Fibroblast of the conjunctiva (primary cell): ENCODE measurements at regions not wholly inside any gene's neighbourhood (a gene's known extent, or its start where the extent isn't known, plus 50 kb on each side); places are given as distances from the start of the nearest gene placed in this dataset.
A peak's percentile ranks its signal among the peaks of the same experiment; 100 is the strongest.
"Not testable (repeated sequence)": the region's sequence is repeated elsewhere in the genome, so short reads cannot be mapped to it uniquely, and the experiment has no call there.

Source experiments
- DNase-seq: peaks from one replicate; pipeline ENCODE4 v3.0.0-alpha.2; 2010; ENCODE audit warnings: low read depth

GRCh38 chr4:128758314-128758922, 51.1 kb upstream of the JADE1 start:
- DNase-seq, result no peak

- no peak for DNase-seq
These were observed 51.8 kb upstream of the JADE1 start for GRCh38 chr4:128757712-128758111.

- no peak for DNase-seq
These were observed 58.1 kb upstream of the JADE1 start for GRCh38 chr4:128751354-128751753.

- not testable (repeated sequence) for DNase-seq
These were observed 67.8 kb upstream of the JADE1 start for GRCh38 chr4:128741748-128742147.

DNA sequence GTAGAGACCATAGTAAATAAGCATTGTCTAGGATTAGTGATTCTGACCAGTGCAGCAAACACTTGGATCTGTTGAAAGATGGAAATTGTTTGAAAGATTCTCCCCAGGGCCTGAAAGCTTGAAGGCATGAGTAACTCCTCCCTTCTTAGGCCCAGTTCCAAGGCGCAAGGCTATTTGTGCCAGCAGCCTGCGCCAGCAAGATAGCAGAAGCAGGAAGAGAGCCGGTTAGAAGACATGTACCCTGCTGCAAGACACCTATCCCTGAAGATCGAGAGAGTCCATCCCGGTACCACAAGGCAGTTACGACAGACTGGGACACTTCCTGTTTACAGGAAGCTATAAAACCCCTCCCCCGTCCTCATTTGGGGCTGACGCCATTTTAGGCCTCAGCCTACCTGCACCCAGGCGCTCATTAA, 72.4 kb upstream of the JADE1 start:
- DNase-seq, result no peak

DNA sequence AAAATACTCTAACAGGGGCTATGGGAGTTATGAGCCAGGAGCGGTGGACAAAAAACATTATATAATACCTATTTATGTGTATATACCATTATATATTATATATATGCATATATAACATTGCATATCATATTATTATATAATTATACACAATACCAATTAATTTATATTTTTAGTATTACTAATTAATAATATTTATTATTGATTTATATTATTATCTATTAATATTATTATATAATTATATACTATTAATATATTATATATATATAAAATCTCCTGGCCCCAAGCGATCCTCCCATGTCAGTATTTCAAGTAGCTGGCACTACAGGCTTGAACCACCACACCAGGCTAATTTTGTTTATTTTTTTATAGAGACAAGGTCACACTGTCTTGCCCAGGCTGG, 73.8 kb upstream of the JADE1 start:
- no peak for DNase-seq

- DNase-seq, result no peak
These were observed 81.3 kb upstream of the JADE1 start for GRCh38 chr4:128728190-128728589.

DNA sequence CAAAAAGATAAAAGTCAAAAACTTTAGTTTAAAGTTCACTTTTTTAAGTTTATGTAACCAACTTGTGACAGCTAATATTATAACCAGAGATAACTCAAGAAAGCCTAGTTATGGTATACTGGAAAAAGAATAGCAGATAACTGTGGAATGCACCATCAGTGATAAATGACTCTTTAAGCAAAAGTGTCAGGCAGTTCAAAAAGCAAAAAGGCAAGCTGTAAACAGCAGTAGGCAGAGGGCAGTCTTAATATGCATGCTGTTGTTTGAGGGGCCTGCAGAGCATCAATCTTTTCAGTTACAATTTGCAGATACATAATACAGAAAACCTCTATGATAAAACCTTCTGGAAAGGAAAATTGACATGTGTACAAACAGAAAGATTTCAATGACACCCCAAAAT, 81.8 kb upstream of the JADE1 start:
- no peak for DNase-seq

GRCh38 chr4:128725405-128726055, 84.0 kb upstream of the JADE1 start:
- no peak for DNase-seq

GRCh38 chr4:128722911-128723310, 86.6 kb upstream of the JADE1 start:
- no peak for DNase-seq

DNA sequence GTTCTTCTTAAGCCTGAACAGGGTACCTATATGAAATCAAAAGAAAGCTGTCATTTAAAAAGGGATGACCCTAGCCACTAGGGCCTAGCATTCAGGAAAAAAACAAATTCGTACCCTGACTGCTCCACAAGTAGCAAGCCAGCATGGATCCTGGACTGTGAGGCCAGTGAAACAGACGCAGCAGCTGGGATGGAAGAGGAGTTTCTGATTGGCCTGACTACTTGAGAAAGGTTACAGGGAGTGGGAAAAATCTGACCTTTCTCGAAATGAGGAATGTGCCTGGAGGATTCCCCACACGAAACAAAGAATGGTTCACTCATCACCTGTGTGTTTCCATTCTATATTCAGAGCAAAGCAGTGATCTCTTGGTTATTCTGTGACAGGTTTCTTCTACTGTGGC, 87.6 kb upstream of the JADE1 start:
- DNase-seq, result no peak

GRCh38 chr4:128720270-128720669, 89.2 kb upstream of the JADE1 start:
- no peak for DNase-seq

DNA sequence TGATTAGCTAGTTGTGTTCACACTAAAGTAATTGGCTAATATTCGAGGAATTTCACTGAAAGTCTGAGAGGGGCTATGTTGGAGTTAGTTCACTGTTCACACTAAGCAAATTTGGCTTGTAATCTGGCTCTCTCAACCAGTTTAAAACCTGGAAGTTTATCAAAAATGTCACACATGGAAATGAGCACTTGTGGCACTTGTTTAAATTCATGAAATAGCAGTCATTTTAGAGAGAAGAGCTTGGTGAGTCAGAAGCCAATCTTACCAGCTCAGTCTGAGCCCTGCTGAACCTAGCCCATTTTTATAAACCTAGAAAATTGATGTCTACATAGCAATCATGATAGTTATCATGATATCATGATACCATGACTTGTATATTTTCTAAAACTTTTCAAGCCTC, 90.7 kb upstream of the JADE1 start:
- DNase-seq, result peak; percentile 29

DNA sequence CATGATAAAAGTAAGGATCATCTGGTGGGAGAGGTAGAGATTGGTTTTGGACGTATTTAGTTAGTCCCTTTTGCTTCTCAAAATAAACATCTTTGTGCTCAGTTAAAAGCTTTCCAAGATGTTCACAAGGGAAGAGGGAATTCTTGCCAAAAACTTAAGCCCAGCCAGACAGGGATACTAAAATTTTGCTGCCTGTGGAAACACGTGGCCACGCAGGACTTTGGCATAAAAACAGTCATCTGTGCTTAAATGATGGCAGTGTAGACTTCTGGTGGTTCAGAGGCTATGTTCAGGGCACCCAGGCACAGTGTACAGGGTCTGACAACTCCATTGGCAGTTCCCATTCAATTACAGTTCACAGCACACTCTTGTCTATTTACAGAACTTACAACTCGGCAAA, 93.2 kb upstream of the JADE1 start:
- DNase-seq, result no peak

GRCh38 chr4:128715616-128716015, 93.9 kb upstream of the JADE1 start:
- peak; percentile 30 for DNase-seq

DNA sequence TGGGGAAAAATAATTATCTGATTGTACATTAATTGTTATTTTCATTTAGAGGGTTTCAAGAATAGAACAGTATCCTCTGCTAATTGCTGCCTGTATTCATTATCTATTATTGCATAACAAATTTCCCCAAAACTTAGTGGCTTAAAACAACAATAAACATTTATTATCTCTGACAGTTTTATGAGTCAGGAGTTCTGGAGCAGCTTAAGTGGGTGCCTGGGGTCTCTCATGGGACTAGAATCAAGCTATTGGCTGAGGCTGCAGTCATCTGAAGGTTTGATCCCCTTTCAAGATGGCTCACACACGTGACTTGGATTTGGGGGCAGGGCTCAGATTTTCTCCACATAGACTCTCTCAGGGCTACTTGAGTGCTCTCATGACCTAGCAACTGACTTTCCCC, 98.1 kb upstream of the JADE1 start:
- DNase-seq, result no peak

DNA sequence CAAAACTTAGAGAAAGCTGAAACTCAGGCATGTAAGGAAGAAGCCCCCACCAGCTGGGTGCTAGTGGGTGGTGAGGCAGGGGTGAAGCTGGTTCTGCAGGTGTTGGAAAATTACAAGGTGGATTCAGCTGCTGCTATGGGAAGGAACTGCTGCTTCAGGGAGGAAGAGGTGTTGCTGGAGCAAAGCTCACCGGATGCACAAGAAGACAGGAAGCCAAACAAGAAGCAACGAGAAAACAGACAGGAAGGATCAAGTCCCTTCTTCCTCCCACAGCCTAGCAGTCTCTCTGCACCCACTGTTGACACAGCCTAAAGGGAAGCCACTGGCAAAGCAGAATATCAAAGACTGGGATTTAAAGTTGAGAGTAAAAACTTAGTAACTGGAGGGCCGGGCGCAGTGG, 100.2 kb upstream of the JADE1 start:
- DNase-seq, result no peak

DNA sequence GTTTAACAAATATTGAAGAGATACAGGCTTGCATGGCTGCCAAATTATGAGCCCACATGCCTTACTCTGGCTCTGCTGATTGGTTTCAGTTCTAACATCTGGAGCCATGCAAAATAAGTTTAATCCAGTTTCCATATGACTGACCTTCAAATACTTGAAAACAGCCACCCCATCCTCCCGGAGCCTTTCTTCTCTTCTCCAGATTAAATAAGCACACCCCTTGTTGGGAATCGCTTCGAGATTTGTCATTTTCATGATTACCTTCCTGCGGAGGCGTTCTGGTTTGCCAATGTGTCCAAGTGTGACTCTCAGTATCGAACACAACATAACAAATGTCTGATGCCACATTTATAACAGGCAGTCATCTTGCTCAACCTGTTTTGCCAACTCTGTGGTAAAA, 101.6 kb upstream of the JADE1 start:
- DNase-seq, result peak; percentile 62

GRCh38 chr4:128703948-128704347, 105.6 kb upstream of the JADE1 start:
- no peak for DNase-seq

DNA sequence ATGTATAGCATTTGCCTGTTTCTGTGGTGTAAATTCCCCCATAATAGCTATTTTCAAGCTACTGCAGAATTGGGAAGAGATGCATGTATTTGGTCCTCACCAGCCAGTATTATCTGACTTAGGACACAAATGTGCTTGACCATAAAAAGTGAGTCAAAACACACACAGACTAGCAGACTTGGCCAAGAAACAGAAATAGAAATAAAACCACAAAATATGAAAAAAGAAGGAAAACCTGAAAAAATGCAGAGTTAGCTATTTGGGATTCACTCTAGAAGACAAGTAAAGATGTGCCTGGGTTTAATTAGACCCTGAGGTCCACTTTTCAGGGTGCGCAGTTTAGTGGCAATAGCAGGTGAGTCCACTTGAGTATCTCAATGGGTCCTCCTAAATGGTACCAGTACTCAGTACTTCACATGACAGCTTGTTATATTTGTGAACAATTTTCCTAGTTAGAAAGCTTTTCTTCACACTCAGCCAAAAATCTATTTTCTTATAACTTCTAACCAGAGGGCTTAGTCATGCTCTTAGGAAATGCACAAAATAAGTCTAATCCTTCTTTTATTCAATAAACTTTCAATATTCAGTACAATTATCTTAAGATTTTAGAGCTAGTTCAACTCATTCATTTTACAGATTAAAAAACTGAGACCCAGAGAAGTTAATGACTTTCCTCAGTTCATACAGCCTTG, 108.7 kb upstream of the JADE1 start:
- DNase-seq, result no peak

- DNase-seq, result no peak
These were observed 111.1 kb upstream of the JADE1 start for GRCh38 chr4:128698386-128698785.

DNA sequence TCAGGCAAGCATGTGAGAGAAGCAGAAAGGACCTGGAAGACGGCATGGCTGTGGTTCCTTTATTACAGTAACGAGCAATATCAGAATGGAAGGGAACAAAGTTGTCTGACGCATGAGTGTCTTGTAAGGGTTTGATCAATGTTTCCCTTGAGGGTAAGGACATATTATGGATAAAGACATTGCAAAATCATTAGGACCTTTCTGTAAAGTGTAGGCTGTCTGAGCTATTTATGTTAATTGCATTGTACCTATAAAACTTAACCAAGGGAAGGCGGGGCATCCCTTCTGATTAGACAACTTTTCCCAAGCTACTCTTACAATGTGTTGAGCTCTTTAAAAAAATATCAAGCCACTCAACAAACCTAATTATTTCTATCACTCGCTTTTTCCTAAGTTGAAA, 112.2 kb upstream of the JADE1 start:
- no peak for DNase-seq

DNA sequence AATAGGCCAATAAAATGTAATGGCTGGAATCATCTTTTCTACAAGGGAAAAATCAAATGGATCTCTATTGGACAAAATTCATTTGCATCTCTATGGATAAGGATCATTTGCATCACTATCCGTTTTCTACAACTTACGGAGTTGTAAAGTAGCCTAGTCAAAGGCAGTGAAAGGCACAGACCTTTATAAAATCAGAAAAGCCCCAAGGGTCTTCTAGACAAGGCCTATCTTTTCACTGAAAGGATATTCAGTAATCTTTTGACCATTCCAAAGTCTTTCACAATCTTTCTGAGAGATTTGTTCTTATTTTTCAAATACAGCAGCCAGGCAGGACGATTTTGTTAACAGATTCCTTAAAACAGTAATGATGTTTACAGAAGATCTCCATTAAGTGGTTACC, 119.5 kb upstream of the JADE1 start:
- DNase-seq, result no peak
